Mammary epithelial cell (primary cell): ENCODE measurements at regions not wholly inside any gene's neighbourhood (a gene's known extent, or its start where the extent isn't known, plus 50 kb on each side); places are given as distances from the start of the nearest gene placed in this dataset.

Experiments
- EZH2 ChIP-seq: IDR thresholded peaks from 2 replicates; pipeline ENCODE4 v1.6.1; 2012; ENCODE audit warnings: low read length, inconsistent platforms, borderline replicate concordance
- TF ChIP-seq, protein P1 (sequence below), 2 donors: IDR thresholded peaks in 1 of 2; conservative IDR thresholded peaks in 1 of 2; 2 replicates each; pipeline ENCODE4 v1.5.1; 2011 to 2012; ENCODE audit warnings: inconsistent platforms in 2 of 2, low read length in 2 of 2, mild to moderate bottlenecking in 2 of 2, control low read depth in 1 of 2, low read depth in 1 of 2; ENCODE audit not compliant: insufficient read depth in 1 of 2; ENCODE audit errors: extremely low read depth in 1 of 2

DNA sequence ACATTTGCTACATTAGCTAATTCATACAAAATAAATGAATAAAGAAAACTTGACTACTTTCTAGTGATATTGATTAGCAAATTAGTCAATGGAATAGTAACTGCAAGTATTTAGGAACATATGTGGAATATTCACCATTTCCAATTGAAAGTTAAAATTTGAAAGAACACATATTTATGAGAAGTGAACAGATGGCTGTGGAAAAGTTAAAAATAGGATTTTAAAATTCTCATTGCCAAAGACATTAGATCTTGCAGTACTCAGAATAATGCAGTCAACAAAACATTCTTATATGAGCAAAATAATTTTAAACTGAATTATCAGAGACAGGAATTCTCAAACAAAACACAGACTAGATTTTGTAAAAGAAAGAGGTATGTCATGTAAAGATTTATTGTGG, 613.9 kb upstream of the NOVA1 start:
- TF ChIP-seq, protein P1, sequence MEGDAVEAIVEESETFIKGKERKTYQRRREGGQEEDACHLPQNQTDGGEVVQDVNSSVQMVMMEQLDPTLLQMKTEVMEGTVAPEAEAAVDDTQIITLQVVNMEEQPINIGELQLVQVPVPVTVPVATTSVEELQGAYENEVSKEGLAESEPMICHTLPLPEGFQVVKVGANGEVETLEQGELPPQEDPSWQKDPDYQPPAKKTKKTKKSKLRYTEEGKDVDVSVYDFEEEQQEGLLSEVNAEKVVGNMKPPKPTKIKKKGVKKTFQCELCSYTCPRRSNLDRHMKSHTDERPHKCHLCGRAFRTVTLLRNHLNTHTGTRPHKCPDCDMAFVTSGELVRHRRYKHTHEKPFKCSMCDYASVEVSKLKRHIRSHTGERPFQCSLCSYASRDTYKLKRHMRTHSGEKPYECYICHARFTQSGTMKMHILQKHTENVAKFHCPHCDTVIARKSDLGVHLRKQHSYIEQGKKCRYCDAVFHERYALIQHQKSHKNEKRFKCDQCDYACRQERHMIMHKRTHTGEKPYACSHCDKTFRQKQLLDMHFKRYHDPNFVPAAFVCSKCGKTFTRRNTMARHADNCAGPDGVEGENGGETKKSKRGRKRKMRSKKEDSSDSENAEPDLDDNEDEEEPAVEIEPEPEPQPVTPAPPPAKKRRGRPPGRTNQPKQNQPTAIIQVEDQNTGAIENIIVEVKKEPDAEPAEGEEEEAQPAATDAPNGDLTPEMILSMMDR (conservative IDR thresholded peaks at IDR 0.05 in 1 of 2, IDR thresholded peaks at IDR 0.05 in 1 of 2; ENCODE audit: extremely low read depth in 1 of 2, insufficient read depth in 1 of 2, low read depth in 1 of 2, low read length in 2 of 2) = no peak
- no peak for TF ChIP-seq EZH2
